HFF-Myc (cell line): ENCODE measurements at regions not wholly inside any gene's neighbourhood (a gene's known extent, or its start where the extent isn't known, plus 50 kb on each side); places are given as distances from the start of the nearest gene placed in this dataset.
"Not testable (repeated sequence)": the region's sequence is repeated elsewhere in the genome, so short reads cannot be mapped to it uniquely, and the experiment has no call there.

Experiments used
- DNase-seq: peaks from one replicate; pipeline ENCODE4 v3.0.0-alpha.2; 2011; ENCODE audit warnings: low read depth; ENCODE audit errors: extremely low read depth
- H3K4me3 ChIP-seq: replicated peaks from 2 replicates; pipeline ENCODE4 v1.5.1; 2011; ENCODE audit warnings: low read depth, mild to moderate bottlenecking, control low read depth, low read length
- TF ChIP-seq, protein P1 (sequence below): IDR thresholded peaks from 2 replicates; pipeline ENCODE4 v1.5.1; 2012; ENCODE audit warnings: mild to moderate bottlenecking, low read depth, low read length, control low read depth; ENCODE audit errors: missing control alignments

DNA sequence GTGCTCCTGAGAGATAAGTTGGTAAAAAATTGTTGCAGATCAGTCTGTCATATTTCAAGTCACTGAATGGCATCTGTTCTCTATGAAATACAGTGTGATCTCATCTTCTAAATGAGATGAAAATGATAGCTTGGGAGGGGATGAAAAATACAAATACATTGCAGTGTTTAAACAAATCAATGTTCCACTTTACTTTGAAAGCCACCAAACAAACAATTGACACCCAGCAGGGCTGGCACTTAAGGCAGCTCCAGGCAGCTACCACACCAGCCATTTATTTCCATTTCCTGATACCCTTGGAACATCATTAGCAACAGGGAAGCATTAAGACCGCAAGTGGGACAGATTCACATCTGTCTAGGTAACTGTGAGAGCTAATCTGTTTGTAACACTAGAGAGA lies 827.6 kb upstream of the KIF2B start:
- TF ChIP-seq, protein P1, sequence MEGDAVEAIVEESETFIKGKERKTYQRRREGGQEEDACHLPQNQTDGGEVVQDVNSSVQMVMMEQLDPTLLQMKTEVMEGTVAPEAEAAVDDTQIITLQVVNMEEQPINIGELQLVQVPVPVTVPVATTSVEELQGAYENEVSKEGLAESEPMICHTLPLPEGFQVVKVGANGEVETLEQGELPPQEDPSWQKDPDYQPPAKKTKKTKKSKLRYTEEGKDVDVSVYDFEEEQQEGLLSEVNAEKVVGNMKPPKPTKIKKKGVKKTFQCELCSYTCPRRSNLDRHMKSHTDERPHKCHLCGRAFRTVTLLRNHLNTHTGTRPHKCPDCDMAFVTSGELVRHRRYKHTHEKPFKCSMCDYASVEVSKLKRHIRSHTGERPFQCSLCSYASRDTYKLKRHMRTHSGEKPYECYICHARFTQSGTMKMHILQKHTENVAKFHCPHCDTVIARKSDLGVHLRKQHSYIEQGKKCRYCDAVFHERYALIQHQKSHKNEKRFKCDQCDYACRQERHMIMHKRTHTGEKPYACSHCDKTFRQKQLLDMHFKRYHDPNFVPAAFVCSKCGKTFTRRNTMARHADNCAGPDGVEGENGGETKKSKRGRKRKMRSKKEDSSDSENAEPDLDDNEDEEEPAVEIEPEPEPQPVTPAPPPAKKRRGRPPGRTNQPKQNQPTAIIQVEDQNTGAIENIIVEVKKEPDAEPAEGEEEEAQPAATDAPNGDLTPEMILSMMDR: no peak
- DNase-seq: no peak

DNA sequence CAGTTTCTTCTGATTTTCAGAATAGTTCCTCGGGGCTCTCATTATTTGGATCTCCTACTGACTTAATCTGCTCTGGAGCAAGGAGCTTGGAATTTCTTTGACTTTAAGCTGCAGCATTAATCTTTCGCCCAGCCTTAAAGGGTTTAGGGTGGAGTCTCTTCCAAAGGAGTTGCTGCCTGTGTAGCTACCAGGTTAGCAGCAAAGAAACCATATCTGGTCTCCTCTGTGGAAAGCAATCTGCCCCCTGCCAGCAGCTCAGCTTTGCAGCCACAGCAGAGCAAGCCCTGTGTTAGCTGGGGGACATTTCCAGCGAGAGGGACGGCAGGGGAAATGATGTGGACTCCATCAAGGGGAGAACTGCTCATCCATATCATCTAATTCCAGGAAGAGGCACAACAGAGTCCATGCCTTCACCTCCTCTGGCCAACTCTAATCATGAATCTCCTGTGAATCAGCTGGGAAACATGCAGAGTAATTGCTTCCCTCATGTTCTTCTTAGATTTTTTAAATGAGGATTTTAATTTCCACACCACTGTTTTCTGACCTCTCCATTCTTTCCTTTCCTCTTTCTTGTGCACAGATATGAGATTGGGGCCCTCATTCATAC lies 827.6 kb upstream of the CA10 start:
- no peak for DNase-seq
- no peak overlapping the region for H3K4me3 ChIP-seq
- TF ChIP-seq, protein P1: no peak

More for the DNA sequence above, 827.6 kb upstream of the KIF2B start:
- H3K4me3 ChIP-seq: no peak overlapping the region

DNA sequence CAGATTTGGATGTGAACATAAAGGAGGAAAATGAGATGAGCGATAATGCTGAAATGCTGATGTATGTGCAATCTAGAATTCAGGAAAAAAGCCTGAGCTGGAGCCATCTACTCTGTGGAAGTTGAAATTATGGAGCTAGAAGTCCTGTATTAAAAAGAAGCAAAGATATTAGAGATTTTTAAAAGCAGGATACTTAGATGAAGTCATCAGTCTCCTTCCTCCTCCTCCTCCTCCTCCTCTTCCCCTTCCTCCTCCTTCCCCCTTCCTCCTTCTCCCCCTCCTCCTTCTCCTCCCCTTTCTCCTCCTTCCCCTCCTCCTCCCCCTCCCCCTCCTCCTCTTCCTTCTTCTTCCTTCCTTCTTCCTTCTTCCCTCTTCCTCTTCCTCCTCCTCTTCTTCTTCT lies 823.8 kb upstream of the CA10 start:
- TF ChIP-seq, protein P1: no peak
- H3K4me3 ChIP-seq: no peak overlapping the region
- no peak for DNase-seq

- TF ChIP-seq, protein P1: no peak
- H3K4me3 ChIP-seq: no peak overlapping the region
- no peak for DNase-seq
Measured at GRCh38 chr17:52979921-52980320, 821.4 kb upstream of the CA10 start.

DNA sequence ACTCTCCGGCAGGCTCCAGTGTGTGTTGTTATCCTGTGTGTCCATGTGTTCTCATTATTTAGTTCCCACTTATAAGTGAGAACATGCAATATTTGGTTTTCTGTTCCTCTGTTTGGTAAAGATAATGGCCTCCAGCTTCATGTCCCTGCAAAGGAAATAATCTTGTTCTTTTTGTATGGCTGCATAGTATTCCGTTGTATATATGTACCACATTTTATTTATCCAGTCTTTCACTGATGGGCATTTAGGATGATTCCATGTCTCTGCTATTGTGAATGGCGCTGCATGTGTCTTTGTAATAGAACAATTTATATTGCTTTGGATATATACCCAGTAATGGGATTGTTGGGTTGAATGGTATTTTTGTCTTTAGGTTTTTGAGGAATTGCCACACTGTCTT lies 807.3 kb upstream of the CA10 start:
- TF ChIP-seq, protein P1: no peak
- H3K4me3 ChIP-seq: no peak overlapping the region
- DNase-seq: no peak

DNA sequence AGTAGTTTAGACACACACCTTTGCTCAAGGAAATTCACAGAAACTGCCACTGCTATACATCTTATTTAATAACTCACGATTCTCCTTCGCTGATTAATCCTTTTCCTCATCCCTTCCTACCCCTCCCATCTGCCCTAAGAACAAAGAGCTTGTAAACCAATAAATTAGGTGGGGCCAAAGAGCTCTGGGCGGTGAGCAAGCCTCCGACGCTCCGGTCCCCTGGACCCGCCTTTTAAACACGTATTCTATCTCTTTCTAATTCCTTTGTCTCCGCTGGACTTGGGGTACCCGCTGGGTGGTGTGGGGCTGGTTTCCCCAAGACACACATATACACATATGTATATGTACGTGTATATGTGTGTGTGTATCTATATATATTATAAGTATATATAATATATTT lies 803.2 kb upstream of the CA10 start:
- not testable (repeated sequence) for DNase-seq, H3K4me3 ChIP-seq

- TF ChIP-seq, protein P1: no peak
- DNase-seq: no peak
- H3K4me3 ChIP-seq: no peak overlapping the region
Measured at GRCh38 chr17:52957411-52957810, 798.9 kb upstream of the CA10 start.
